ENCODE measurements at regions not wholly inside any gene's neighbourhood (a gene's known extent, or its start where the extent isn't known, plus 50 kb on each side); places are given as distances from the start of the nearest gene placed in this dataset.

GRCh38 chr3:168575750-168576149 is 480.0 kb upstream of the GOLIM4 start:
- TF ChIP-seq EGR1 (IDR thresholded peaks at IDR 0.05) (no peak), TAF1 (IDR thresholded peaks at IDR 0.05; ENCODE audit: low read depth) (no peak), REST (IDR thresholded peaks at IDR 0.05; ENCODE audit: low read depth) (no peak), CEBPB (IDR thresholded peaks at IDR 0.05) (no peak), MAX (IDR thresholded peaks at IDR 0.05) (no peak), CREB1 (IDR thresholded peaks at IDR 0.05; ENCODE audit: low read depth) (no peak), EP300 (IDR thresholded peaks at IDR 0.05; ENCODE audit: borderline replicate concordance) (no peak), NFIC (IDR thresholded peaks at IDR 0.05) (no peak), YY1 (IDR thresholded peaks at IDR 0.05; ENCODE audit: low read depth) (no peak), FOXM1 (IDR thresholded peaks at IDR 0.05; ENCODE audit: borderline replicate concordance, low read depth) (no peak), TEAD4 (IDR thresholded peaks at IDR 0.05) (no peak)
